ENCODE measurements at regions not wholly inside any gene's neighbourhood (a gene's known extent, or its start where the extent isn't known, plus 50 kb on each side); places are given as distances from the start of the nearest gene placed in this dataset.

DNA sequence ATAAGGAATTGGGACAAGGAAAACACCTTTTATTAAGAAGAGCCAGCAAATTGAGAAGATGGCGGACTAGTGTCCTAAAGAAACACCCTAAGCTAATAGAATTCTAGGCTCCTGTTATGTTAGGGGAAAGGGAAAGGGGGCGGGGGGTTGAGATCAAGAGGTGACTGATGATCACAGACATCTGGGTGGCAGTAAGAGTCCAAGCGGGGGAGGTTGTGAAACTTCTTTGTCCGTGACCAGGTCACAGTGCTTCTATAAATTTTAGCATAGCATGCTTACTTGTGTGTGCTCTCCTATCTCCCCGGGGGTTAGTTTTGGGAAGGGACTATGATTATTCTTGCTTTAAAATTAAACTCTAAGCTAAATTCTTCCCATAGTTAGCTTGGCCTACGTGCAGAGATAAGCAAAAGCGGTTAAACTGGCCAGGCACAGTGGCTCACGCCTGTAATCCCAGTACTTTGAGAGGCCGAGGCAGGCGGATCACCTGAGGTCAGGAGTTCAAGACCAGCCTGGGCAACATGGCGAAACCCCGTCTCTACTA, 262.1 kb downstream of the SKIDA1 start:
- no peak for DNase-seq (ENCODE audit: low spot score)

GRCh38 chr10:21261842-21262294, 263.6 kb downstream of the SKIDA1 start:
- DNase-seq (ENCODE audit: low spot score) = no peak

DNA sequence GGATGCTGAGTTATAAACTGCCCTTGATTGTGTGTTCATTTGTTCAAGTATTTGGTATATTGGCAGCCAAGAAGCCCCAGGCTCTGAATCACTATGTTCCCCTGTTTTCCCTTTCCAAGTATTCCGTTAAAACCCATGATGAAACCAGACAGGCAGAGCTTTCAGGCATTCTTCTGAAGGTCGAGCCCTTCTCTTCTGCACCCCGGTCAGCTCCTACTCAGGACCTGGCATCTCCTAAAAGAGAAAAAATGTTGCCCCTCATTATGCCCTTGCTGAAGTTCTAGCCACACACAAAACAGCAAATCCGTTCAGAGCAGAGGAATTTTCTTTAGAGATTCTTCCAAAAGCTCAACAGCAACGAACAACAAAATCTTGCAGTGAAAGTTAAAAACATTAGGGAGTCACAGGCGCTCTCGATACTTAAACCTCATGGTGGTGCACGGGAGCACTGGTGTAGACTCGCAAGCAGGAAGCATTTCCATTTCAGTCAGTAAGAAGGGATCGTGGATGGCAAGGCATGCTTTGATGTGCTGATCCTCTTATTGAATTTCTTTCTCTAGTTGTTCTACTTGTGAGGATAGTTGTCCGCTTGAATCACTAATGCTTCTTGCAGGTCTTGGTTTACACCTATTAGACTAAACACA, 264.9 kb downstream of the SKIDA1 start:
- no peak for DNase-seq (ENCODE audit: low spot score)

GRCh38 chr10:21260066-21260465, 265.4 kb downstream of the SKIDA1 start:
- no peak for DNase-seq (ENCODE audit: low spot score)

- no peak for DNase-seq (ENCODE audit: low spot score)
Measured at GRCh38 chr10:21257919-21258318, 267.6 kb downstream of the SKIDA1 start.

DNA sequence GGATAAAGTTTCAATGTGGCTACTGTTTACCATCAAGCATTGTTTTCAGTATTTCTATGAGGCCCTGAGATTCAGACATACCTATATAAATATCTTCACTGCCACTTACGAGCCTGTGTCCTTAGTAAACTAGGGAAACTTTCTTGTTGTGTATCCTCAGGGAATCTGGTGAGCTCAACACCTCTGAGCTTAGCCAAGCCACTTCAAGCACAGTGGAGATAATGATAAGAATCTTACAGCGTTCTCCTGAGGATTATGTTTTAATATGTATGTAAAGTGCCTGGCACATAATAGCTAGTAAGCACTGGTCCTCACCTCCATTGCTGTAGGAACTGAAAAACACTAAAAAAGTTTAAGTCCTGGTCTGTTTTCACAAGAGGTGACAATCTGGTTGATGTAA, 268.3 kb downstream of the SKIDA1 start:
- no peak for DNase-seq (ENCODE audit: low spot score)

GRCh38 chr10:21249435-21249834, 276.0 kb downstream of the SKIDA1 start:
- DNase-seq (ENCODE audit: low spot score) = no peak

GRCh38 chr10:21247592-21247991, 277.9 kb downstream of the SKIDA1 start:
- no peak for DNase-seq (ENCODE audit: low spot score)

DNA sequence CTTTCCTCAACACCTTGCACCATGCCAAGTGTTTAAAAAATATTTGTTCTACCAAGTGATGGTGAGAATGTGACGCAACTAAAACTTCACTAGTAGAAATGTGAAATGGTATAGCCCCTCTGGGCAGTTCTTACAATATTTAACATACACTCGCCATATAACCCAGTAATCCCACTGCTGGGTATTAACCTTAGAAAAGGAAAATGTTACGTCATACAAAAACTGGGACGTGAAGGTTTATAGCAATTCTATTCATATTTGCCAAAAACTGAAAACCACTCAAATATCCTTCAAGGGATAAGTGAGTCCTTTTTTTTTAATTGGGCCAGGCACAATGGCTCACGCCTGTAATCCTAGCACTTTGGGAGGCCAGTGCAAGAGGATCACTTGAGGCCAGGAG, 279.3 kb downstream of the SKIDA1 start:
- DNase-seq (ENCODE audit: low spot score) = no peak

DNA sequence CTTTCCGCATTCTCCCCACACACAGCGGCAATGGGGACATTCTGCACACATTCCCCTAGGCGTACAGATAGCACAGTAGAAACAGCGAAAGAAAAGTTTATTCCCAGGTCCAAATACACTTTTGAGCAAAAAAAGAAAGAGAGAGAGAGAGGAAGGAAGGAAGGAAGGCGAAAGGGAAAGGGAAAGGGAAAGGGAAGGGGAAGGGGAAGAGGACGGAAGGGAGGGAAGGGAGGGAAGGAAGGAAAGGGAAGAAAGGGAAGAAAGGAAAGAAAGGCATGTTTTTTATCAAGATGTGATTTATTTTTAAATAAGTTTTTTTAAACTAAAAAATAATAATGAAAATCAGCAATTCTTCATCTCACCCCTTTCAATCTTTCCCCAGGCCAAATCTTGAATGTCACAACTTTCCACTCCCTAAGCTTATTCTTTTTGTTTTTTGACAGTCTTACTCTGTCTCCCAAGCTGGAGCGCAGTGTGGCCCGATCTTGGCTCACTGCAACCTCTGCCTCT, 281.7 kb downstream of the SKIDA1 start:
- DNase-seq (ENCODE audit: low spot score) = no peak

DNA sequence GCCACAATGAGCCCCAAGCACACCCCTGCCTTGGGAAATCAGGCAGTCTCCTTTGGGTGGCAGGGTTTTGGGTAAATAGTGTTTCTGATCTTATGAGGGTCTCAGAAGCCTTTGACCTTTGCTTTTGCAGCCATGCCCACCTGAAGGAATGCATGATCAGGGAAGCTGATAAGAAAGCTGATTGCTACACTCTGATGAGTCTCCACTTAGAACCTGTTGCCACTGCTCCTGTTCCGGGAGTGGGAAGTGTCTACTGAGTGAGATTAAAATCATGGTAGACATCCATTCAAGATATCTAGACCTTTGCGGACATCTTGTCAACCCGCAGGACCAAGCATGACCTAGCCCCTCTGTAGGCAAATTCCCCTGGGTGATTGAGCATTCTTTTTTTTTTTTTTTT, 282.6 kb downstream of the SKIDA1 start:
- DNase-seq (ENCODE audit: low spot score) = no peak

DNA sequence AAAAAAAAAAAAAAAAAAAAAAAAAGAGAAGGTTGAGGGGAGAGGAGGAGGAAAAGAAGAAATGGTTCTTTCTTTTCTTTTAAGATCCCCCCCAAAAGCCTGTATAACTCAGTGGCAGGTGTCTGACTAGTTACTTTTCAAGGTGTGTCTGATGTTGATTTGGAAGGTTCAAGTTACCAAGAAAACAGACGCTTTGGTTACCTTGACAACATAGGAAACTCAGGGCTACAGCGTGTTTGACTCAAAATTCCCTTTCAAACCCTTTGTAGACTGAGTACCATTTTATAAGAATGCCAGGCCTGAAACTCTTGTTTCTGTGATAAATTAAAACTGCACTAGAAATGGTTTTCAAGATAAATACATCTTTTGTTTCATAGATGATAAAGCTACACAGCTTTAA, 286.8 kb downstream of the SKIDA1 start:
- DNase-seq (ENCODE audit: low spot score) = no peak

GRCh38 chr10:21238044-21238443, 287.4 kb downstream of the SKIDA1 start:
- DNase-seq (ENCODE audit: low spot score) = no peak

DNA sequence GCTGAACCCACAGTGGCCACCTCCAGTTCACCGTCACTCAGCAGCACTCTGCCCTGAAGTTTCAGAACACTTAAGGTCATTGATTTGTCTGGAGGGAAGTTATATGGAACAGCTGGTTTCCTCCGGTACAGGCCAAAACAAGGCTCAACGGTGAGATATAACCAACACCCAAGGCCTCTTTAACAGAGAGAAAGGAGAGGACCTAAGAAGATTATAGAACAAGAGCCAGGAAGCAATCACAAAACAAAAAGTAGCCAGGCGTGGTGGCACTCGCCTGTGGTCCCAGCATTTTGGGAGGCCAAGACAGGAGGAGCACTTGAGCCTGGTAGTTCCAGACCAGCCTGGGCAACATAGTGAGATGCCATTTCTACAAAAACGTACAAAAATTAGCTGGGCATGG, 290.7 kb downstream of the SKIDA1 start:
- DNase-seq (ENCODE audit: low spot score) = no peak

DNA sequence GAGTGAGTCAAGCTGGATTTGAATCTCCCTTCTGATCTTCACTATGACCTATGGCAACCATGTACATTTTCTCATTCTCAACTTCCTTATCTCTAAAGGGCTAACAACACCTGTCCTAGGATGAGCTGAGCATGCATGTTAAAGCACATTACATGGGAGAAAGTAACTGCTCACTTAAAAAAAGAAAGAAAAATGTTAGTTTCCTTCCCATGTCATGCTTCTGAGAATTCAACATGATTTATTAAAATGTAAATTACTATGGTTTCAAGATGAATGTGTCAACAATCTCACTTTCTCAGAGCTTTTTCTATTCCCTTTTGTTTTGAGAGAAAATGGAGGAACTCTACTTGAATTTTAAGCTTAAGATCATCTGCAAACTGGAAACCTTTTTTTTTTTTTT, 295.3 kb downstream of the SKIDA1 start:
- DNase-seq (ENCODE audit: low spot score) = no peak

DNA sequence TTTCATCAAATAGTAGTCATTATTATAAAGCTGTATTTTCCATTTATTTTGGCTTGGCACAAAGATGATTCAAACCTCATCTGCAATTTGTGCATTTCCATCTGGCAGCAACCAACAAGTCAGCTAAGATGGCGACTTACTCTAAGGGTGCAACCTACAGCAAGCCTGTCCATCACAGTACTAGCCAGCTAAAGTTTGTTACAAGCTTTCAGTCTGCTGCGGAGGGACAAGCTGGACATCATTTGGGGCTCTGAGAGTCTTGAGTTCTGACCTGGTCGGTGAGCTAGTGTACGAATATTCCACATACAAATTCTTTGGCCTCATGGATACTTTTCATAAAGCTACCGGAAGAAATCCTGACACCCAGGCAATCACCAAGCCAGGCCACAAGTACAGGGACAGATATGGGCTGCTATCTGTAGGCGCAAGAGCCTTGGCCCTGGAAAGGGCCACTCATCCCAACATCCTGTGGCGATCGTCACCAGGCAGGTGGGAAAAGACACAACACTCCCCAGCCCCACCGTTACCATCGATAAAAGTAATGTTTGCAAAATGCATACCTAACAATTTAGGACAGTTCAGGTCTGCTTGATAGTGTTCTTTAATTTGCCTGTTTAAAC, 307.6 kb downstream of the SKIDA1 start:
- no peak for DNase-seq (ENCODE audit: low spot score)

- DNase-seq (ENCODE audit: low spot score) = no peak
Measured at GRCh38 chr10:21217107-21217506, 308.4 kb downstream of the SKIDA1 start.

- no peak for DNase-seq (ENCODE audit: low spot score)
Measured at GRCh38 chr10:21214329-21214728, 311.2 kb downstream of the SKIDA1 start.

GRCh38 chr10:21213381-21213780, 312.1 kb downstream of the SKIDA1 start:
- no peak for DNase-seq (ENCODE audit: low spot score)

GRCh38 chr10:21212912-21213311, 312.6 kb downstream of the SKIDA1 start:
- no peak for DNase-seq (ENCODE audit: low spot score)

- no peak for DNase-seq (ENCODE audit: low spot score)
Measured at GRCh38 chr10:21212348-21212747, 313.1 kb downstream of the SKIDA1 start.

DNA sequence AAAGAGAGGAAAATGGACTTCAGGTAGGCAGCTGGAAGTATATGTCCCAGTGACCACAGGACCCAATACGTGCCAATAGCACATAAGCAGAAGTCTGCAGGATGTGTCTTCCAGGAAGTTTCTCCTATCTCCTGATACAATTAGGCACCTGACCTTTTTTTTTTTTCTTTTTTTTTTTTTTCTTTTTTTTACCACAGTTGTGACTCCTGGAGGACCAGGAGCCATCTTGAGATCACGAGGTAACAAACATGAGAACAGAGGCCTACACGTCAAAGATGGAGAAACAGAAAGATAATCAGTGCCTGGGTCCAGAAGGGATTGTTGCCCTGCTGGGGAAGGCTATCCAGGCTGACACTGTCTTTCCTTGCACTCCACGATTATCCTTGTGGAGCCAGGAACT, 312.4 kb upstream of the NEBL start:
- DNase-seq (ENCODE audit: low spot score) = no peak

DNA sequence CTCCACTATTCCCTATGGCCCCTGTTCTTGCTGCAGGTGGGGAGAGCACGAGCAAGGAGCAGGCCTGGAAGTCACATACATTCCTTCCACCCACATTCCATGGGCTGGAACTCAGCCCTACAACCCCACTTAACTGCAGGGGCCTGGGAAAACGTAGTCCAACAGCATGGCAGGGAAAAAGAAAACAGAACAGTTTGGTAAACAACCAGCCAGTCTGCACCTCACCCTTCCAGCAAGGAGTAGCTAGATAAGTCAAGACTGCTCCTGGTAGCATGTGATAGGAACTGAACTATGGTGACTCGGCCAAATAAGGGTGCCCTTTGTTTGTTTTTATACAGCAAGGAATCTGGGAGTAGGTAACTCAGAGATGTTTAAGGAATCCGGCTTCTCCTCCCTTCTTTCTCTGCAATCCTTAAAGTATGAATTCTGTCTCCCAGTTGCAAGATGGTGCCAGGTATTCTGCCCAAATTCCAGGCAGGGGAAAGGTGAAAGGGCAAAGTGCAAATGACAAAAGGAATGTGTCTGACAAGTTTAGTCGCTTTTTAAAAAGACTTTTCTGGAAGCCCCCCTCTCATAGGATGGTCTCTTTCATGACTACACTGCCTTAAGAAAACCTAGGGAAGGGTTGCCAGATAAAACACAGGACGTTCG, 311.7 kb upstream of the NEBL start:
- no peak for DNase-seq (ENCODE audit: low spot score)

All from AG08396 (cell line).